HL-60 (cell line): ENCODE measurements at regions not wholly inside any gene's neighbourhood (a gene's known extent, or its start where the extent isn't known, plus 50 kb on each side); places are given as distances from the start of the nearest gene placed in this dataset.
"Not testable (repeated sequence)": the region's sequence is repeated elsewhere in the genome, so short reads cannot be mapped to it uniquely, and the experiment has no call there.

Source experiments
- DNase-seq, 2 experiments: peaks; one replicate each; pipeline ENCODE4 v3.0.0-alpha.2; 2010 to 2020; ENCODE audit warnings: low read depth in 1 of 2, low spot score in 1 of 2
- H3K27ac ChIP-seq: fragments of 250-450 bp; sonication (Bioruptor Pico); replicated peaks from 2 replicates; pipeline ENCODE4 v1.5.1; 2020; ENCODE audit warnings: mild to moderate bottlenecking, moderate library complexity
- H3K27me3 ChIP-seq: fragments of 250-450 bp; sonication (Bioruptor Pico); 2 replicates; pipeline ENCODE4 v1.5.1; 2021; ENCODE audit warnings: mild to moderate bottlenecking, moderate library complexity; ENCODE audit not compliant: insufficient read depth, poor library complexity, severe bottlenecking
- H3K4me3 ChIP-seq: replicated peaks from 2 replicates; pipeline ENCODE4 v1.5.1; 2011; ENCODE audit warnings: mild to moderate bottlenecking, control low read depth, low read length; ENCODE audit not compliant: insufficient read depth
- CTCF ChIP-seq: IDR thresholded peaks from one replicate; pipeline ENCODE4 v1.5.1; 2011; ENCODE audit warnings: low read length, control low read depth, inconsistent platforms; ENCODE audit not compliant: insufficient read depth
- GABPA ChIP-seq: IDR thresholded peaks from 2 replicates; pipeline ENCODE4 v1.6.1; 2012; ENCODE audit warnings: low read depth
- POLR2AphosphoS5 ChIP-seq: IDR thresholded peaks from 2 replicates; pipeline ENCODE4 v1.6.1; 2012; ENCODE audit warnings: low read depth
- REST ChIP-seq: IDR thresholded peaks from 2 replicates; pipeline ENCODE4 v1.6.1; 2012; ENCODE audit warnings: low read depth; ENCODE audit not compliant: insufficient replicate concordance
- SPI1 ChIP-seq: IDR thresholded peaks from 2 replicates; pipeline ENCODE4 v1.6.1; 2012; ENCODE audit warnings: low read depth, mild to moderate bottlenecking, borderline replicate concordance

GRCh38 chr20:30949761-30950160 lies 307.7 kb upstream of the DEFB115 start:
- Histone ChIP-seq H3K4me3 (no peak overlapping the region), H3K27ac (no peak overlapping the region), H3K27me3 (no peaks in the 10 kb centered on the region)
- TF ChIP-seq SPI1 (no peak), POLR2AphosphoS5 (no peak), CTCF (no peak), GABPA (no peak), REST (no peak)
- DNase-seq: no peak

- H3K27me3 ChIP-seq, H3K27ac ChIP-seq, DNase-seq, H3K4me3 ChIP-seq: not testable (repeated sequence)
Measured at GRCh38 chr20:30951088-30951487, 306.4 kb upstream of the DEFB115 start.

- H3K4me3 ChIP-seq, H3K27ac ChIP-seq, DNase-seq, H3K27me3 ChIP-seq: not testable (repeated sequence)
Measured at GRCh38 chr20:30956649-30957048, 300.8 kb upstream of the DEFB115 start.

GRCh38 chr20:30959208-30959607 lies 298.3 kb upstream of the DEFB115 start:
- H3K4me3 ChIP-seq, DNase-seq: not testable (repeated sequence)

GRCh38 chr20:30963591-30963990 lies 293.9 kb upstream of the DEFB115 start:
- TF ChIP-seq CTCF (no peak), REST (no peak), POLR2AphosphoS5 (no peak), SPI1 (no peak), GABPA (no peak)
- Histone ChIP-seq H3K27ac (no peak overlapping the region), H3K27me3 (no peaks in the 10 kb centered on the region), H3K4me3 (no peak overlapping the region)
- DNase-seq: no peak

More at GRCh38 chr20:30959208-30959607, 298.3 kb upstream of the DEFB115 start:
- not testable (repeated sequence) for H3K27me3 ChIP-seq, H3K27ac ChIP-seq

GRCh38 chr20:30975859-30976258 lies 281.6 kb upstream of the DEFB115 start:
- not testable (repeated sequence) for H3K27me3 ChIP-seq, H3K4me3 ChIP-seq, DNase-seq, H3K27ac ChIP-seq
